Ishikawa (cell line): ENCODE measurements at regions not wholly inside any gene's neighbourhood (a gene's known extent, or its start where the extent isn't known, plus 50 kb on each side); places are given as distances from the start of the nearest gene placed in this dataset.

Source experiments
- CEBPB ChIP-seq: IDR thresholded peaks from 2 replicates; pipeline ENCODE4 v1.6.1; 2012
- CREB1 ChIP-seq: IDR thresholded peaks from 2 replicates; pipeline ENCODE4 v1.6.1; 2012; ENCODE audit warnings: low read depth
- EGR1 ChIP-seq: IDR thresholded peaks from 2 replicates; pipeline ENCODE4 v1.6.1; 2012
- EP300 ChIP-seq: IDR thresholded peaks from 2 replicates; pipeline ENCODE4 v1.6.1; 2012; ENCODE audit warnings: borderline replicate concordance
- RAD21 ChIP-seq: IDR thresholded peaks from 2 replicates; pipeline ENCODE4 v1.6.1; 2012; ENCODE audit warnings: low read depth
- TAF1 ChIP-seq: IDR thresholded peaks from 2 replicates; pipeline ENCODE4 v1.6.1; 2012; ENCODE audit warnings: low read depth, mild to moderate bottlenecking
- TCF12 ChIP-seq: IDR thresholded peaks from 2 replicates; pipeline ENCODE4 v1.6.1; 2012; ENCODE audit warnings: low read depth
- USF1 ChIP-seq: IDR thresholded peaks from 2 replicates; pipeline ENCODE4 v1.6.1; 2012
- YY1 ChIP-seq: IDR thresholded peaks from 2 replicates; pipeline ENCODE4 v1.6.1; 2012; ENCODE audit warnings: low read depth
- TF ChIP-seq, protein P1 (sequence below): IDR thresholded peaks from 2 replicates; pipeline ENCODE4 v1.6.1; 2012; ENCODE audit warnings: low read depth, mild to moderate bottlenecking
- TF ChIP-seq, protein P2 (sequence below): IDR thresholded peaks from 2 replicates; pipeline ENCODE4 v1.6.1; 2012

GRCh38 chr5:40321514-40321913, 358.2 kb upstream of the PTGER4 start:
- TF ChIP-seq USF1 = no peak
- no peak for TF ChIP-seq TAF1
- no peak for TF ChIP-seq EP300
- no peak for TF ChIP-seq RAD21
- TF ChIP-seq YY1 = no peak
- TF ChIP-seq, protein P1, sequence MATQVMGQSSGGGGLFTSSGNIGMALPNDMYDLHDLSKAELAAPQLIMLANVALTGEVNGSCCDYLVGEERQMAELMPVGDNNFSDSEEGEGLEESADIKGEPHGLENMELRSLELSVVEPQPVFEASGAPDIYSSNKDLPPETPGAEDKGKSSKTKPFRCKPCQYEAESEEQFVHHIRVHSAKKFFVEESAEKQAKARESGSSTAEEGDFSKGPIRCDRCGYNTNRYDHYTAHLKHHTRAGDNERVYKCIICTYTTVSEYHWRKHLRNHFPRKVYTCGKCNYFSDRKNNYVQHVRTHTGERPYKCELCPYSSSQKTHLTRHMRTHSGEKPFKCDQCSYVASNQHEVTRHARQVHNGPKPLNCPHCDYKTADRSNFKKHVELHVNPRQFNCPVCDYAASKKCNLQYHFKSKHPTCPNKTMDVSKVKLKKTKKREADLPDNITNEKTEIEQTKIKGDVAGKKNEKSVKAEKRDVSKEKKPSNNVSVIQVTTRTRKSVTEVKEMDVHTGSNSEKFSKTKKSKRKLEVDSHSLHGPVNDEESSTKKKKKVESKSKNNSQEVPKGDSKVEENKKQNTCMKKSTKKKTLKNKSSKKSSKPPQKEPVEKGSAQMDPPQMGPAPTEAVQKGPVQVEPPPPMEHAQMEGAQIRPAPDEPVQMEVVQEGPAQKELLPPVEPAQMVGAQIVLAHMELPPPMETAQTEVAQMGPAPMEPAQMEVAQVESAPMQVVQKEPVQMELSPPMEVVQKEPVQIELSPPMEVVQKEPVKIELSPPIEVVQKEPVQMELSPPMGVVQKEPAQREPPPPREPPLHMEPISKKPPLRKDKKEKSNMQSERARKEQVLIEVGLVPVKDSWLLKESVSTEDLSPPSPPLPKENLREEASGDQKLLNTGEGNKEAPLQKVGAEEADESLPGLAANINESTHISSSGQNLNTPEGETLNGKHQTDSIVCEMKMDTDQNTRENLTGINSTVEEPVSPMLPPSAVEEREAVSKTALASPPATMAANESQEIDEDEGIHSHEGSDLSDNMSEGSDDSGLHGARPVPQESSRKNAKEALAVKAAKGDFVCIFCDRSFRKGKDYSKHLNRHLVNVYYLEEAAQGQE = no peak
- TF ChIP-seq, protein P2, sequence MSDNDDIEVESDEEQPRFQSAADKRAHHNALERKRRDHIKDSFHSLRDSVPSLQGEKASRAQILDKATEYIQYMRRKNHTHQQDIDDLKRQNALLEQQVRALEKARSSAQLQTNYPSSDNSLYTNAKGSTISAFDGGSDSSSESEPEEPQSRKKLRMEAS = no peak
- TF ChIP-seq CEBPB = no peak
- TF ChIP-seq EGR1 = no peak
- no peak for TF ChIP-seq TCF12
- TF ChIP-seq CREB1 = no peak
